ENCODE measurements at regions not wholly inside any gene's neighbourhood (a gene's known extent, or its start where the extent isn't known, plus 50 kb on each side); places are given as distances from the start of the nearest gene placed in this dataset.

- DNase-seq = peak; percentile 6 to 30 (median 22)
These were observed 50.3 kb upstream of the HPF1 start for GRCh38 chr4:169807934-169808509.

All from suppressor macrophage treated with lipopolysaccharide for 1 hour (primary cell).